Prostate gland (tissue), 2 donors: ENCODE measurements at regions not wholly inside any gene's neighbourhood (a gene's known extent, or its start where the extent isn't known, plus 50 kb on each side); places are given as distances from the start of the nearest gene placed in this dataset.
"Not testable (repeated sequence)": the region's sequence is repeated elsewhere in the genome, so short reads cannot be mapped to it uniquely, and the experiment has no call there.

Experiments
- DNase-seq: peaks from one replicate; pipeline ENCODE4 v3.0.0-alpha.2; 2019; ENCODE audit warnings: low spot score
- H3K27ac ChIP-seq, 2 donors: fragments of 200-600 bp; sonication (generic); 2 replicates each; pipeline ENCODE4 v1.5.1; 2017 to 2019
- H3K27me3 ChIP-seq: fragments of 200-600 bp; sonication (generic); replicated peaks from 2 replicates; pipeline ENCODE4 v1.5.1; 2019; ENCODE audit not compliant: insufficient read depth
- H3K36me3 ChIP-seq, 2 donors: fragments of 200-600 bp; sonication (generic); 1 replicate in 1 of 2; 2 replicates in 1 of 2; pipeline versions ENCODE4 v1.5.1 to v1.8.1; 2017 to 2019
- H3K4me1 ChIP-seq: fragments of 200-600 bp; sonication (generic); replicated peaks from 2 replicates; pipeline ENCODE4 v1.5.1; 2019
- H3K4me3 ChIP-seq, 2 donors: fragments of 200-600 bp; sonication (generic); 2 replicates each; pipeline ENCODE4 v1.5.1; 2017 to 2019
- H3K9me3 ChIP-seq: fragments of 200-600 bp; sonication (generic); 2 replicates; pipeline ENCODE4 v1.5.1; 2017
- POLR2A ChIP-seq: fragments of 450-650 bp; IDR thresholded peaks from one replicate; pipeline ENCODE4 v1.6.1; 2016; ENCODE audit warnings: antibody characterized with exemption, mild to moderate bottlenecking
- POLR2AphosphoS5 ChIP-seq: sonication (generic); formaldehyde crosslinking; IDR thresholded peaks from one replicate; pipeline ENCODE4 v1.6.1; 2017; ENCODE audit warnings: antibody characterized with exemption
- WGBS: methylation state at CpG from one replicate; pipeline ENCODE4 v1.1.5; 2018; 5-methylcytosine and 5-hydroxymethylcytosine counted together
- intact Hi-C: fragments of 100-400 bp; cut with DNase I; formaldehyde crosslinking; loops from one replicate; pipeline ENCODE4 v1.14.2; 2022
- TF ChIP-seq, protein P1 (sequence below), 4 experiments: fragments of 200-600 bp in 2 of 4; fragments of 450-650 bp in 2 of 4; sonication (generic) in 2 of 4; IDR thresholded peaks; 1 replicate in 3 of 4; 2 replicates in 1 of 4; pipeline ENCODE4 v1.5.1; 2016 to 2019; ENCODE audit warnings: antibody characterized with exemption in 4 of 4, mild to moderate bottlenecking in 2 of 4, moderate library complexity in 2 of 4

DNA sequence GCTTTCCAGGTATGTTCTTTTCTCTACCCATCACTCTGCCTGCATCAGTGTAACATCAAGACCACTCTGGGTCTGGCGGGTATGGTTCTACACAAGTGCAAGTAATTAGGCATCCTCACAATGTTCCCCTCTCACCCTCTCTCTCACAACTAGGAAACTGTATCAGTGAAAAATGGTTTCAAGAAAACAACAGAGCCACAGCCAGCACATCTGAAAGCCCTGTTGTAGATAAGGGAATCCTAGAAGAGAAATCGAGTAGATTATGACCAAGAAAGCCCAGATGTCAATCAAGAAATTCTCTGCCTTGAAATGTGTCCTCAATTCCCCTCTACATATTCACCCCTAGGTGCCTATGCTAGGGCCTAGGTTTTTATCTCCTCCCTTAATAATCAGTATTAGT is 281.3 kb upstream of the ANKRD50 start:
- no peaks in the 10 kb centered on the region for H3K9me3 ChIP-seq
- no peak overlapping the region for H3K4me3 ChIP-seq
- no peak overlapping the region for H3K27ac ChIP-seq
- H3K27me3 ChIP-seq: no peaks in the 10 kb centered on the region
- WGBS: 93% methylated on average over 2 of the region's 2 CpGs
- intact Hi-C loops: no loop called here
- no peak for DNase-seq
- no peaks in the 10 kb centered on the region for H3K4me1 ChIP-seq
- TF ChIP-seq POLR2AphosphoS5: no peak
- no peak for TF ChIP-seq POLR2A
- TF ChIP-seq, protein P1, sequence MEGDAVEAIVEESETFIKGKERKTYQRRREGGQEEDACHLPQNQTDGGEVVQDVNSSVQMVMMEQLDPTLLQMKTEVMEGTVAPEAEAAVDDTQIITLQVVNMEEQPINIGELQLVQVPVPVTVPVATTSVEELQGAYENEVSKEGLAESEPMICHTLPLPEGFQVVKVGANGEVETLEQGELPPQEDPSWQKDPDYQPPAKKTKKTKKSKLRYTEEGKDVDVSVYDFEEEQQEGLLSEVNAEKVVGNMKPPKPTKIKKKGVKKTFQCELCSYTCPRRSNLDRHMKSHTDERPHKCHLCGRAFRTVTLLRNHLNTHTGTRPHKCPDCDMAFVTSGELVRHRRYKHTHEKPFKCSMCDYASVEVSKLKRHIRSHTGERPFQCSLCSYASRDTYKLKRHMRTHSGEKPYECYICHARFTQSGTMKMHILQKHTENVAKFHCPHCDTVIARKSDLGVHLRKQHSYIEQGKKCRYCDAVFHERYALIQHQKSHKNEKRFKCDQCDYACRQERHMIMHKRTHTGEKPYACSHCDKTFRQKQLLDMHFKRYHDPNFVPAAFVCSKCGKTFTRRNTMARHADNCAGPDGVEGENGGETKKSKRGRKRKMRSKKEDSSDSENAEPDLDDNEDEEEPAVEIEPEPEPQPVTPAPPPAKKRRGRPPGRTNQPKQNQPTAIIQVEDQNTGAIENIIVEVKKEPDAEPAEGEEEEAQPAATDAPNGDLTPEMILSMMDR (IDR thresholded peaks at IDR 0.05): no peak
- H3K36me3 ChIP-seq: no peaks in the 10 kb centered on the region

DNA sequence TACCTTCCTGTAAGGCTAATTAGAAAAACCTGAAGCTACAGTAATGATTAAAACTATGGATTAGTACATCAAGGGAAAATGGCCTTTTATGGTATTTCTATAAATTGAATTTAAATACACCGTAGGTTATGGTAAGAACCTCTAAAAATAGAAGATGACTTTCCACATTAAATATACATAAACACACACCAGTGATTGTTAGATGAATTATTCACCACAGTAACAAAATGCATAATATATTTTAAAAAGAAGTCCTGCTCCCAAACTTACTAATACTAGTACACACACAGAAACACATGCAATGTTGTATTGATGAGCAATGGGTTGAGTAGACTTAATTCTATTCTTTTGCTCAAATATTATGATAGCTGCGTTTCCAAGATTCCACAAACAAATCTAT is 277.9 kb upstream of the ANKRD50 start:
- Histone ChIP-seq H3K9me3 (no peaks in the 10 kb centered on the region), H3K36me3 (no peaks in the 10 kb centered on the region), H3K4me3 (no peak overlapping the region), H3K4me1 (no peaks in the 10 kb centered on the region), H3K27ac (no peak overlapping the region), H3K27me3 (no peaks in the 10 kb centered on the region)
- TF ChIP-seq POLR2AphosphoS5 (no peak), POLR2A (no peak)
- TF ChIP-seq, protein P1 (IDR thresholded peaks at IDR 0.05): no peak
- WGBS: 88% methylated on average over 2 of the region's 2 CpGs
- intact Hi-C loops: no loop called here
- DNase-seq: no peak

- Histone ChIP-seq H3K36me3 (no peaks in the 10 kb centered on the region), H3K9me3 (no peaks in the 10 kb centered on the region), H3K4me3 (no peak overlapping the region), H3K27ac (no peak overlapping the region), H3K27me3 (no peaks in the 10 kb centered on the region), H3K4me1 (no peaks in the 10 kb centered on the region)
- WGBS: 86% methylated on average over 4 of the region's 4 CpGs
- intact Hi-C loops: no loop called here
- TF ChIP-seq POLR2A (no peak), POLR2AphosphoS5 (no peak)
- TF ChIP-seq, protein P1 (IDR thresholded peaks at IDR 0.05): no peak
- no peak for DNase-seq
Observed at GRCh38 chr4:124980276-124980752, 267.8 kb upstream of the ANKRD50 start.

GRCh38 chr4:124978536-124978935 is 266.0 kb upstream of the ANKRD50 start:
- DNase-seq, H3K4me1 ChIP-seq, H3K27ac ChIP-seq, H3K9me3 ChIP-seq, H3K4me3 ChIP-seq, intact Hi-C loops, H3K36me3 ChIP-seq, H3K27me3 ChIP-seq: not testable (repeated sequence)
- 66% methylated on average over 1 of the region's 1 CpG for WGBS

DNA sequence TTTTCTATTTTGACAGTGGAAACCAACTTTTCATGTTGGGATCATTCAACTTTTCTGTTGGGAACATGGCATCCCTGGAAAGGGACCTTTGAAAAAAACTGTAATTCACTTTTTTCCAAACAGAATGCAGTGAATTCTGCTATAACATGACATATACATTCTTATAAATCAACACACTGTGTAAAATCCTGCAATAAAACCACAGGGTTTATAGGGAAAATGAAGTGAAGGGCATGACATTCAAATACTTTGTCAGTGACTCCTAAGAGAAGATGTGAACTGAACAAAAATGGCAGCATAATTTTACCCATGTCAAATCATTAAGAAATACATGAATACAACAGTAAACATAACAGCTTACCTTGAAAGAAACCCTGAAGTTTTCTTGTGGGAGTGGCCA is 264.5 kb upstream of the ANKRD50 start:
- Histone ChIP-seq H3K9me3 (no peaks in the 10 kb centered on the region), H3K4me1 (no peaks in the 10 kb centered on the region), H3K36me3 (no peaks in the 10 kb centered on the region), H3K4me3 (no peak overlapping the region), H3K27me3 (no peaks in the 10 kb centered on the region), H3K27ac (no peak overlapping the region)
- intact Hi-C loops: no loop called here
- TF ChIP-seq POLR2AphosphoS5 (no peak), POLR2A (no peak)
- TF ChIP-seq, protein P1 (IDR thresholded peaks at IDR 0.05): no peak
- DNase-seq: no peak
